ENCODE measurements at regions not wholly inside any gene's neighbourhood (a gene's known extent, or its start where the extent isn't known, plus 50 kb on each side); places are given as distances from the start of the nearest gene placed in this dataset.

DNA sequence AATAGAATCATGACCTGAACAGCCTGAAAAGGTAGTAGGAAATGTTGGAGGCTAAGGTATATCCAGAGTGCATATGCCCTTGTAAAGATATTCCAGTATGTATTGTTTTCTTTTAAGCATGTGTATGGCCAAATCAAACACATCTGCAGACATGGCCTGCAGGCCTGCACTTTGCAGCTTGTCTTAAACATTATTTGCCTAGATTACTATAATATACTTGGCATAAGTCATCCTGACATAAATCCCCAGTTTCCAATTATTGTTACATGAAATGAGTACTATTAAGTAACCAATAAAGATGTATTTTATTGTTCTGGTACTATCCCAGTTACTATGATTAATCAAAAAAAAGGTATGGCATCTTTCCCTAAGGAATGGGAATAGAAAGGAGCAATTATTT, 169.1 kb upstream of the PTBP2 start:
- no peaks in the 10 kb centered on the region for H3K9me3 Mint-ChIP-seq (ENCODE audit: unreplicated experiment)
- H2AFZ ChIP-seq (ENCODE audit: low read depth, low read length): no peak overlapping the region
- FAIRE-seq: no peak
- H3K27ac ChIP-seq (ENCODE audit: low read depth, low read length): no peak overlapping the region
- H3K27ac Mint-ChIP-seq (ENCODE audit: unreplicated experiment): no peak overlapping the region
- no peaks in the 10 kb centered on the region for H3K36me3 ChIP-seq (ENCODE audit: insufficient read depth, low read length)
- H3K4me1 Mint-ChIP-seq (ENCODE audit: low read depth, unreplicated experiment): peaks cover 4% of the 10 kb centered on the region
- no peak overlapping the region for H3K4me2 ChIP-seq (ENCODE audit: low read length)
- no peaks in the 10 kb centered on the region for H3K9me3 ChIP-seq (ENCODE audit: insufficient read depth, low read depth, low read length)
- no peak overlapping the region for H3K4me3 ChIP-seq (ENCODE audit: insufficient read depth, low read depth, low read length)
- no peaks in the 10 kb centered on the region for H3K27me3 Mint-ChIP-seq (ENCODE audit: low read depth, unreplicated experiment)
- no peaks in the 10 kb centered on the region for H3K79me2 ChIP-seq (ENCODE audit: insufficient read depth, low read length)
- no peaks in the 10 kb centered on the region for H3K27me3 ChIP-seq (ENCODE audit: insufficient read depth, low read length)
- H3K36me3 Mint-ChIP-seq (ENCODE audit: low read depth, unreplicated experiment): no peaks in the 10 kb centered on the region
- TF ChIP-seq EZH2 (IDR thresholded peaks at IDR 0.05; ENCODE audit: insufficient read depth, low read length): no peak
- TF ChIP-seq, protein P1, sequence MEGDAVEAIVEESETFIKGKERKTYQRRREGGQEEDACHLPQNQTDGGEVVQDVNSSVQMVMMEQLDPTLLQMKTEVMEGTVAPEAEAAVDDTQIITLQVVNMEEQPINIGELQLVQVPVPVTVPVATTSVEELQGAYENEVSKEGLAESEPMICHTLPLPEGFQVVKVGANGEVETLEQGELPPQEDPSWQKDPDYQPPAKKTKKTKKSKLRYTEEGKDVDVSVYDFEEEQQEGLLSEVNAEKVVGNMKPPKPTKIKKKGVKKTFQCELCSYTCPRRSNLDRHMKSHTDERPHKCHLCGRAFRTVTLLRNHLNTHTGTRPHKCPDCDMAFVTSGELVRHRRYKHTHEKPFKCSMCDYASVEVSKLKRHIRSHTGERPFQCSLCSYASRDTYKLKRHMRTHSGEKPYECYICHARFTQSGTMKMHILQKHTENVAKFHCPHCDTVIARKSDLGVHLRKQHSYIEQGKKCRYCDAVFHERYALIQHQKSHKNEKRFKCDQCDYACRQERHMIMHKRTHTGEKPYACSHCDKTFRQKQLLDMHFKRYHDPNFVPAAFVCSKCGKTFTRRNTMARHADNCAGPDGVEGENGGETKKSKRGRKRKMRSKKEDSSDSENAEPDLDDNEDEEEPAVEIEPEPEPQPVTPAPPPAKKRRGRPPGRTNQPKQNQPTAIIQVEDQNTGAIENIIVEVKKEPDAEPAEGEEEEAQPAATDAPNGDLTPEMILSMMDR (IDR thresholded peaks at IDR 0.05; ENCODE audit: insufficient read depth, low read depth, low read length): no peak
- no peaks in the 10 kb centered on the region for H4K20me1 ChIP-seq (ENCODE audit: insufficient read depth, low read length)
- H3K9ac ChIP-seq (ENCODE audit: low read length): no peak overlapping the region
- no peaks in the 10 kb centered on the region for H3K4me1 ChIP-seq (ENCODE audit: insufficient read depth, low read length)
- no peak overlapping the region for H3K4me3 Mint-ChIP-seq (ENCODE audit: unreplicated experiment)
- DNase-seq (ENCODE audit: low read depth): no peak

DNA sequence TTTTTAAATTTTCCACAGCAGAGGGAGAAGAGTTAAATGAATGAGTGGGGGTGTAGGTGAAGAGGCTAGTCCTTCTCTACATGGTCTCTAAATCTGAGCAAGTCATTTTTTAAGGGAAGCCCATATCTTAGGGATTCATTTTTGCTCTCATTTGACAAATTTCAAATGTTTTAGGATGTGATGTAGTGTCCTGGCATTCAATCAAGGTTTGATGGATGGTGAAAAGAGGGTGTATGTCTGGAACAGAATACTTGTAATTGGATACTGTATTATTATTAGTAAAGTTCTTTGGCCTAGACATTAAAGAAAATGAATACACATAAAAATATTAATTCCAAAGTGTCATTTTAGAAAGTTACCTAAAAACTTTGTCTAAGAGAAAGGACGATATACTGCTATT, 167.8 kb upstream of the PTBP2 start:
- no peaks in the 10 kb centered on the region for H3K27me3 Mint-ChIP-seq (ENCODE audit: low read depth, unreplicated experiment)
- peaks cover 7% of the 10 kb centered on the region for H3K4me1 Mint-ChIP-seq (ENCODE audit: low read depth, unreplicated experiment)
- FAIRE-seq: no peak
- H4K20me1 ChIP-seq (ENCODE audit: insufficient read depth, low read length): no peaks in the 10 kb centered on the region
- no peak overlapping the region for H3K27ac ChIP-seq (ENCODE audit: low read depth, low read length)
- H3K79me2 ChIP-seq (ENCODE audit: insufficient read depth, low read length): no peaks in the 10 kb centered on the region
- no peak overlapping the region for H3K4me2 ChIP-seq (ENCODE audit: low read length)
- no peak overlapping the region for H3K4me3 ChIP-seq (ENCODE audit: insufficient read depth, low read depth, low read length)
- H2AFZ ChIP-seq (ENCODE audit: low read depth, low read length): no peak overlapping the region
- no peaks in the 10 kb centered on the region for H3K9me3 ChIP-seq (ENCODE audit: insufficient read depth, low read depth, low read length)
- no peaks in the 10 kb centered on the region for H3K36me3 ChIP-seq (ENCODE audit: insufficient read depth, low read length)
- H3K9me3 Mint-ChIP-seq (ENCODE audit: unreplicated experiment): no peaks in the 10 kb centered on the region
- no peak overlapping the region for H3K9ac ChIP-seq (ENCODE audit: low read length)
- no peak for TF ChIP-seq EZH2 (IDR thresholded peaks at IDR 0.05; ENCODE audit: insufficient read depth, low read length)
- TF ChIP-seq, protein P1 (IDR thresholded peaks at IDR 0.05; ENCODE audit: insufficient read depth, low read depth, low read length): no peak
- no peaks in the 10 kb centered on the region for H3K36me3 Mint-ChIP-seq (ENCODE audit: low read depth, unreplicated experiment)
- H3K4me3 Mint-ChIP-seq (ENCODE audit: unreplicated experiment): no peak overlapping the region
- H3K4me1 ChIP-seq (ENCODE audit: insufficient read depth, low read length): peaks cover 4% of the 10 kb centered on the region
- H3K27me3 ChIP-seq (ENCODE audit: insufficient read depth, low read length): no peaks in the 10 kb centered on the region
- DNase-seq (ENCODE audit: low read depth): no peak
- no peak overlapping the region for H3K27ac Mint-ChIP-seq (ENCODE audit: unreplicated experiment)

DNA sequence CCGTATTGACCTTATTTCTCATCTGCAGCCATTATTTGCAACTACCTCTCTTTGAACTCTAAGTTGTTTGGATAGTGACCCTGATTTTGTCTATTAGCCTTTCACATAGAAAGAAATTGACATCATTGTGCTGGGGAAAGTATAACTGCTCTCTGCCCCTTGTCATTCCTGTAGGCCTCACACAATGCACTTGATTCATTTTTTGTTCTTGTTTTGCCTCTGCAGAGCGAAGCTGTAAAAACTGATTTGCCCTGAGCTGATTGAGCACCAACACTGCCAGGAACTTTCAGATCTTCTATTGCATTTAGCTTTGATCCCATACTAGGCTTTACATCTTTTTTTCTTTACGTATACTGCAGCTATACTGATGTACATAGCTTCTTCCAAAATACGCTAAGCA, 167.2 kb upstream of the PTBP2 start:
- Mint-ChIP-seq H3K9me3 (ENCODE audit: unreplicated experiment) (no peaks in the 10 kb centered on the region), H3K4me3 (ENCODE audit: unreplicated experiment) (no peak overlapping the region), H3K27me3 (ENCODE audit: low read depth, unreplicated experiment) (no peaks in the 10 kb centered on the region), H3K27ac (ENCODE audit: unreplicated experiment) (no peak overlapping the region), H3K4me1 (ENCODE audit: low read depth, unreplicated experiment) (peaks cover 12% of the 10 kb centered on the region), H3K36me3 (ENCODE audit: low read depth, unreplicated experiment) (no peaks in the 10 kb centered on the region)
- Histone ChIP-seq H3K4me2 (ENCODE audit: low read length) (no peak overlapping the region), H3K36me3 (ENCODE audit: insufficient read depth, low read length) (no peaks in the 10 kb centered on the region), H3K9ac (ENCODE audit: low read length) (no peak overlapping the region), H3K4me1 (ENCODE audit: insufficient read depth, low read length) (peaks cover 9% of the 10 kb centered on the region), H2AFZ (ENCODE audit: low read depth, low read length) (no peak overlapping the region), H3K79me2 (ENCODE audit: insufficient read depth, low read length) (no peaks in the 10 kb centered on the region), H3K9me3 (ENCODE audit: insufficient read depth, low read depth, low read length) (no peaks in the 10 kb centered on the region), H4K20me1 (ENCODE audit: insufficient read depth, low read length) (no peaks in the 10 kb centered on the region), H3K27ac (ENCODE audit: low read depth, low read length) (no peak overlapping the region), H3K27me3 (ENCODE audit: insufficient read depth, low read length) (no peaks in the 10 kb centered on the region), H3K4me3 (ENCODE audit: insufficient read depth, low read depth, low read length) (no peak overlapping the region)
- DNase-seq (ENCODE audit: low read depth): no peak
- TF ChIP-seq EZH2 (IDR thresholded peaks at IDR 0.05; ENCODE audit: insufficient read depth, low read length): no peak
- TF ChIP-seq, protein P1 (IDR thresholded peaks at IDR 0.05; ENCODE audit: insufficient read depth, low read depth, low read length): no peak
- no peak for FAIRE-seq

Measured in astrocyte (in vitro differentiated cells and primary cell).